ENCODE measurements at regions not wholly inside any gene's neighbourhood (a gene's known extent, or its start where the extent isn't known, plus 50 kb on each side); places are given as distances from the start of the nearest gene placed in this dataset.
A peak's percentile ranks its signal among the peaks of the same experiment; 100 is the strongest.
"Not testable (repeated sequence)": the region's sequence is repeated elsewhere in the genome, so short reads cannot be mapped to it uniquely, and the experiment has no call there.

DNA sequence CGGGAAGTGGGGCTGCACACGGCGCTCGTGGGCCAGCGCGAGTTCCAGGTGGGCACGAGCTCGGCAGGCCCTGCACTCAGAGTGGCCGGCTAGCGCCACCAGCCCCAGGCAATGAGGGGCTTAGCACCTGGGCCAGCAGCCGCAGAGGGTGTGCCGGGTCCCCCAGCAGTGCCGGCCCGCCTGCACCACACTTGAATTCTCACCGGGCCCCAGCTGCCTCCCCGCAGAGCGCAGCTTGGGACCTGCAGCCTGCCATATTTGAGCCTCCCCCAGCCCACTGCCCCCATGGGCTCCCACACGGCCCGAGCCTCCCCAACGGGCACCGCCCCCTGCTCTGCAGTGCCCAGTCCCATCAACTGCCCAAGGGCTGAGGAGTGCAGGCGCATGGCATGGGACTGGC, 87.5 kb downstream of the CHCHD4 start:
- WGBS, 2 donors: no CpG with 5 or more reads among the region's 22 CpGs
- Histone ChIP-seq H3K4me1 (peaks cover 0 to 4% (median 2%) of the 10 kb centered on the region in 3 donors), H3K9me3 (peaks cover 0 to 24% (median 9%) of the 10 kb centered on the region in 3 donors), H3K4me3 (no peak overlapping the region), H3K36me3 (peaks cover 0 to 73% (median 4%) of the 10 kb centered on the region in 3 donors), H3K27ac (no peak overlapping the region), H3K27me3 (no peaks in the 10 kb centered on the region)
- DNase-seq: no peak
- intact Hi-C loops (cut with DNase I): no loop called here
- TF ChIP-seq, protein P1, sequence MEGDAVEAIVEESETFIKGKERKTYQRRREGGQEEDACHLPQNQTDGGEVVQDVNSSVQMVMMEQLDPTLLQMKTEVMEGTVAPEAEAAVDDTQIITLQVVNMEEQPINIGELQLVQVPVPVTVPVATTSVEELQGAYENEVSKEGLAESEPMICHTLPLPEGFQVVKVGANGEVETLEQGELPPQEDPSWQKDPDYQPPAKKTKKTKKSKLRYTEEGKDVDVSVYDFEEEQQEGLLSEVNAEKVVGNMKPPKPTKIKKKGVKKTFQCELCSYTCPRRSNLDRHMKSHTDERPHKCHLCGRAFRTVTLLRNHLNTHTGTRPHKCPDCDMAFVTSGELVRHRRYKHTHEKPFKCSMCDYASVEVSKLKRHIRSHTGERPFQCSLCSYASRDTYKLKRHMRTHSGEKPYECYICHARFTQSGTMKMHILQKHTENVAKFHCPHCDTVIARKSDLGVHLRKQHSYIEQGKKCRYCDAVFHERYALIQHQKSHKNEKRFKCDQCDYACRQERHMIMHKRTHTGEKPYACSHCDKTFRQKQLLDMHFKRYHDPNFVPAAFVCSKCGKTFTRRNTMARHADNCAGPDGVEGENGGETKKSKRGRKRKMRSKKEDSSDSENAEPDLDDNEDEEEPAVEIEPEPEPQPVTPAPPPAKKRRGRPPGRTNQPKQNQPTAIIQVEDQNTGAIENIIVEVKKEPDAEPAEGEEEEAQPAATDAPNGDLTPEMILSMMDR (IDR thresholded peaks at IDR 0.05): no peak
- TF ChIP-seq POLR2A (IDR thresholded peaks at IDR 0.05): no peak

DNA sequence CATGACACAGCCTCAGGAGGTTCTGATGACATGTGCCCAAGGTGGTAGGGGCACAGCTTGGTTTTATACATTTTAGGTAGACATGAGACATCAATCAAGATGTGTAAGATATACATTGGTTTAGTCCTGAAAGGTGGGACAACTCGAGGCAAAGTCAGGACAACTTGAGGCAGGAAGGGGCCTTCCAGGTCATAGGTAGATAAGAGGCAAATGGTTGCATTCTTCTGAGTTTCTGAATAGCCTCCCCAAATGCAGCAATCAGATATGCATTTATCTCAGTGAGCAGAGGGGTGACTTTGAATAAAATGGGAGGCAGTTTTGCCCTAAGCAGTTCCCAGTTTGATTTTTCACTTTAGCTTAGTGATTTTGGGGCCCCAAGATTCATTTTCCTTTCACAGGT, 91.6 kb downstream of the CHCHD4 start:
- no peak overlapping the region for H3K4me3 ChIP-seq
- no peaks in the 10 kb centered on the region for H3K27me3 ChIP-seq
- no peak for DNase-seq
- intact Hi-C loops (cut with DNase I): no loop called here
- H3K9me3 ChIP-seq: peaks cover 0 to 24% (median 9%) of the 10 kb centered on the region in 3 donors
- WGBS, 2 donors: 36 to 63% methylated on average over 1 of the region's 1 CpG
- no peak for TF ChIP-seq POLR2A (IDR thresholded peaks at IDR 0.05)
- TF ChIP-seq, protein P1 (IDR thresholded peaks at IDR 0.05): no peak
- no peaks in the 10 kb centered on the region for H3K4me1 ChIP-seq
- H3K36me3 ChIP-seq: peaks cover 0 to 82% (median 4%) of the 10 kb centered on the region in 3 donors
- H3K27ac ChIP-seq: no peak overlapping the region

DNA sequence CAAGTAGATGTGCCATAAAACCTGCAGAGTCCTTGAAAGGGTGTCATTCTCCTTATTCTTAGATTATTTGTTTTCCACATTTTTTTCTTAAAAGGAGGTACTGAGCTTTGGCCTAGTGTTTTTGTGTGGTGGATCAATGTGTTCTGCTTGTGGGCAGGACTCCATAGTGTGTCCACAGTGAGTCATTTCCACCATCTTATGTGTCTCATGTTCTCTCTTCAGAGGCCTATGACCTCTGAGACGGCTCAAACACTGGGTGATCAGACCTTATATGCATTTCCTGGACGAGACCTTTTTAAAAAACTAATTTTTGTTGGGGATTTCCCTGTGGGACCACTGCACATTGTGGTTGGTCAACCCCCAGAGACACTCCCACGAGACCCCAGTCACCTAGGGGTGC, 93.4 kb downstream of the CHCHD4 start:
- no peak for DNase-seq
- Histone ChIP-seq H3K27ac (no peak overlapping the region), H3K9me3 (peaks cover 0 to 11% (median 0%) of the 10 kb centered on the region in 3 donors), H3K36me3 (peaks cover 0 to 65% (median 0%) of the 10 kb centered on the region in 3 donors), H3K4me1 (no peaks in the 10 kb centered on the region), H3K4me3 (no peak overlapping the region), H3K27me3 (no peaks in the 10 kb centered on the region)
- TF ChIP-seq, protein P1 (IDR thresholded peaks at IDR 0.05): no peak
- no peak for TF ChIP-seq POLR2A (IDR thresholded peaks at IDR 0.05)
- WGBS, 2 donors: 58 to 66% methylated on average over 2 to 3 of the region's 3 CpGs
- intact Hi-C loops (cut with DNase I): no loop called here

DNA sequence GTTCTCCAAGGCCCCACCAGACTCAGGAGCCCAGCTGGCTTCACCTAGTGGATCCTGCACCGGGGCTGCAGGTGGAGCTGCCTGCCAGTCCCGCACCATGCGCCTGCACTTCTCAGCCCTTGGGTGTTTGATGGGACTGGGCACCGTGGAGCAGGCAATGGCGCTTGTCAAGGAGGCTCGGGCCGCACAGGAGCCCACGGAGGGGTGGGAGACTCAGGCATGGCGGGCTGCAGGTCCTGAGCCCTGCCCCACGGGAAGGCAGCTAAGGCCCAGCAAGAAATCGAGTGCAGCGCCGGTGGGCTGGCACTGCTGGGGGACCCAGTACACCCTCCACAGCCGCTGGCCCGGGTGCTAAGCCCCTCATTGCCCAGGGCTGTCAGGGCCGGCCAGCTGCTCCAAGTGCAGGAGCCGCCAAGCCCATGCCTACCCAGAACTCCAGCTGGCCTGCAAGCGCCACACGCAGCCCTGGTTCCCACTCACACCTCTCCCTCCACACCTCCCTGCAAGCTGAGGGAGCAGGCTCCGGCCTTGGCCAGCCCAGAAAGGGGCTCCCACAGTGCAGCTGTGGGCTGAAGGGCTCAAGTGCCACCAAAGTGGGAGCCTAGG, 95.2 kb downstream of the CHCHD4 start:
- H3K27ac ChIP-seq; H3K4me3 ChIP-seq; DNase-seq; H3K9me3 ChIP-seq; intact Hi-C loops (cut with DNase I); H3K27me3 ChIP-seq; H3K4me1 ChIP-seq: not testable (repeated sequence)
- WGBS, 2 donors: 90% methylated on average over 4 of the region's 20 CpGs; no CpG with 5 or more reads in 1 of the 2 donors
- H3K36me3 ChIP-seq: peaks cover 0 to 60% (median 0%) of the 10 kb centered on the region in 3 donors

DNA sequence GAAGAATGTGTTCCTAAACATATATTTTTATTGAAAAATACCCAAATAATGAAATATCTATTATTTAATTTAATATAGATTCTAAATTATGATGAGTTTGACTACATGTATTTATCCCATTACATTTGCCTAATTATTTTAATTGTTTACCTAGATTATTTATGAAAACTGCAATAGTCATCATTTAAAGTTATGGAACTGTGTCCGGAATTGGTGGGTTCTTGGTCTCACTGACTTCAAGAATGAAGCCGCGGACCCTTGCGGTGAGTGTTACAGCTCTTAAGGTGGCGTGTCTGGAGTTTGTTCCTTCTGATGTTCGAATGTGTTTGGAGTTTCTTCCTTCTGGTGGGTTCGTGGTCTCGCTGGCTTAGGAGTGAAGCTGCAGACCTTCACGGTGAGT, 96.5 kb downstream of the CHCHD4 start:
- DNase-seq; H3K4me1 ChIP-seq; H3K27ac ChIP-seq; H3K27me3 ChIP-seq; H3K9me3 ChIP-seq; H3K4me3 ChIP-seq; intact Hi-C loops (cut with DNase I): not testable (repeated sequence)
- H3K36me3 ChIP-seq: peaks cover 0 to 56% (median 0%) of the 10 kb centered on the region in 3 donors
- WGBS, 2 donors: 89 to 93% methylated on average over 8 to 9 of the region's 9 CpGs

DNA sequence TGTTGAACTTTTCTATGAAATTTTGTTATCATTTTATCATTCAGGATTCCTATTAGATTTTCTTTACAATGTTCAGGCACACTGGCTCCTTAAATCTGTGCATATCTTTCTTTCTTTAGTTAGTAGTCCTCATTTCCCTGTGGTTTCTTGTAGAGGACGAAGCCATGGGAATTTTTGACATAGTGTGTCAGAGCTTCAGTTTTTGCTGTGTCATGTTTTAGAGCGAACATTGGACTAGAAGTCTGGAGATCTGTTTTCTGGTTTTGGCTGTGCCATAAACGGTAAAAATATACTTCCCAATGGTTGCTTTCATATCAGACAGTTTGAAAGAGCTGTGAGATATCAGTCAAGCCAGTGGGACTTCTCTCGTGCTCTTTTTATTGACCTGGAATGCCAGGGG, 105.2 kb downstream of the CHCHD4 start:
- TF ChIP-seq, protein P1 (IDR thresholded peaks at IDR 0.05): no peak
- no peak for TF ChIP-seq POLR2A (IDR thresholded peaks at IDR 0.05)
- H3K27ac ChIP-seq: peak overlapping the region; percentile 46 to 91 (median 90)
- peaks cover 0 to 3% (median 0%) of the 10 kb centered on the region in 3 donors for H3K36me3 ChIP-seq
- H3K27me3 ChIP-seq: no peaks in the 10 kb centered on the region
- H3K4me1 ChIP-seq: peaks cover 0 to 12% (median 0%) of the 10 kb centered on the region in 3 donors
- H3K9me3 ChIP-seq: peaks cover 0 to 18% (median 12%) of the 10 kb centered on the region in 3 donors
- DNase-seq: no peak
- 42 to 54% methylated on average over 4 of the region's 4 CpGs for WGBS, 2 donors
- intact Hi-C loops (cut with DNase I): no loop called here
- peak overlapping the region; percentile 39 to 61 (median 46) for H3K4me3 ChIP-seq
